HEK293T (cell line): ENCODE measurements at regions not wholly inside any gene's neighbourhood (a gene's known extent, or its start where the extent isn't known, plus 50 kb on each side); places are given as distances from the start of the nearest gene placed in this dataset.

Experiments
- CTCF ChIA-PET: fragments of 350-600 bp; formaldehyde crosslinking; extraction: SDS; loops from one replicate; lab custom pipeline; 2021; ENCODE audit warnings: antibody characterized with exemption, inconsistent platforms; lab: Yijun Ruan, JAX
- POLR2A ChIA-PET: fragments of 350-600 bp; formaldehyde crosslinking; extraction: SDS; loops from one replicate; lab custom pipeline; 2020; ENCODE audit warnings: antibody characterized with exemption, inconsistent platforms; lab: Yijun Ruan, JAX
- DNase-seq: peaks from one replicate; pipeline ENCODE4 v3.0.0; 2012; ENCODE audit warnings: mixed read lengths; ENCODE audit errors: extremely low spot score
- ARNT ChIP-seq: fragments of 450-650 bp; IDR thresholded peaks from 2 replicates; pipeline ENCODE4 v1.6.1; 2017; ENCODE audit warnings: mild to moderate bottlenecking
- BHLHE40 ChIP-seq: fragments of 450-650 bp; IDR thresholded peaks from 2 replicates; pipeline ENCODE4 v1.6.1; 2016; ENCODE audit warnings: mild to moderate bottlenecking, moderate library complexity, borderline replicate concordance
- CTBP1 ChIP-seq: fragments of 450-650 bp; IDR thresholded peaks from 2 replicates; pipeline ENCODE4 v1.6.1; 2016; ENCODE audit warnings: borderline replicate concordance
- ELF4 ChIP-seq: fragments of 450-650 bp; IDR thresholded peaks from 2 replicates; pipeline ENCODE4 v1.6.1; 2017; ENCODE audit warnings: antibody characterized with exemption
- FOXA1 ChIP-seq: fragments of 450-650 bp; IDR thresholded peaks from 2 replicates; pipeline ENCODE4 v1.6.1; 2016; ENCODE audit warnings: mild to moderate bottlenecking
- FOXK2 ChIP-seq: fragments of 450-650 bp; IDR thresholded peaks from 2 replicates; pipeline ENCODE4 v1.6.1; 2016; ENCODE audit warnings: mild to moderate bottlenecking
- FOXM1 ChIP-seq: fragments of 450-650 bp; IDR thresholded peaks from 2 replicates; pipeline ENCODE4 v1.6.1; 2017; ENCODE audit warnings: mild to moderate bottlenecking, borderline replicate concordance
- HDGF ChIP-seq: fragments of 450-650 bp; IDR thresholded peaks from 2 replicates; pipeline ENCODE4 v1.6.1; 2017; ENCODE audit warnings: antibody characterized with exemption, borderline replicate concordance
- L3MBTL2 ChIP-seq: fragments of 450-650 bp; conservative IDR thresholded peaks from 2 replicates; pipeline ENCODE4 v1.6.1; 2016; ENCODE audit warnings: mild to moderate bottlenecking
- LEF1 ChIP-seq: fragments of 450-650 bp; IDR thresholded peaks from 2 replicates; pipeline ENCODE4 v1.6.1; 2017; ENCODE audit warnings: mild to moderate bottlenecking, borderline replicate concordance
- NFRKB ChIP-seq: fragments of 450-650 bp; IDR thresholded peaks from 2 replicates; pipeline ENCODE4 v1.6.1; 2016; ENCODE audit warnings: mild to moderate bottlenecking, moderate library complexity
- SP1 ChIP-seq: fragments of 450-650 bp; IDR thresholded peaks from 2 replicates; pipeline ENCODE4 v1.6.1; 2017
- SUZ12 ChIP-seq: fragments of 450-650 bp; IDR thresholded peaks from 2 replicates; pipeline ENCODE4 v1.6.1; 2016; ENCODE audit warnings: mild to moderate bottlenecking
- TARDBP ChIP-seq: fragments of 450-650 bp; IDR thresholded peaks from 2 replicates; pipeline ENCODE4 v1.6.1; 2016
- ZNF384 ChIP-seq: fragments of 450-650 bp; IDR thresholded peaks from 2 replicates; pipeline ENCODE4 v1.6.1; 2016
- TF ChIP-seq, protein P1 (sequence below): fragments of 450-650 bp; IDR thresholded peaks from 2 replicates; pipeline ENCODE4 v1.6.1; 2016

DNA sequence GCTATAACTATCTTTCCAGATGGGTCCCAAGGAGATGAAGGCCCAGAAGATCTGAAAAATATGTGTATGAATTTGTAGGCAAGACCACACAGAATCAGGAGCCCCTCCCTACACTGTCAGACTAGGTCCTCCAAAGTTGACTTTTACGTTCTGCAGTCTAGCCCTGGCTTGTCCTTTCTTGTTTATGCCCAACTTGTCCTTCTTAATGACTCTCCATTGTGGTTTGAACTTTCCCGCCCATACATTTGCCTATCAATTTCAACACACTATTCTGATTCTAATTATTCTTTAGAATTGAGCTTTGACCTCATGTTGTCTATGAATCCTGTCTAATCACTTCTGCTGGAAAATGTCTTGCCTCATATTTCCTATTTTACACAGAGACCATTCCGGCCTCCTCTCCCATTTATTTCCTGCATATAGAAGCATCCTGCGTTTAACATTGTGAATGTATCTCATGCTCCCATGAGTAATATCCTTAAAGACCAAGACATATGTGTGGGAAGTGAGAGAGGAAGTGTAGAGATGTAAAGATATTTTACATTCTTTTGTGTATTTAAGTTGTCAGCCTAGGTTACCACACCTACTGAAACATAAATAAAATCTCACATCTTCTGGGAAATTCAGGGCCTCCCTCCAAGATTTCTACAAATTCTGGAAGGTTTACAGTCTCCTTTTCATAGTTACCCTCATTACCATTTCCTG, 348.3 kb downstream of the BCKDHB start:
- DNase-seq = no peak
- TF ChIP-seq BHLHE40 (no peak), LEF1 (no peak), TARDBP (no peak), FOXK2 (no peak), ARNT (no peak), FOXA1 (no peak), CTBP1 (no peak), HDGF (no peak), SP1 (no peak), SUZ12 (no peak)
- TF ChIP-seq, protein P1, sequence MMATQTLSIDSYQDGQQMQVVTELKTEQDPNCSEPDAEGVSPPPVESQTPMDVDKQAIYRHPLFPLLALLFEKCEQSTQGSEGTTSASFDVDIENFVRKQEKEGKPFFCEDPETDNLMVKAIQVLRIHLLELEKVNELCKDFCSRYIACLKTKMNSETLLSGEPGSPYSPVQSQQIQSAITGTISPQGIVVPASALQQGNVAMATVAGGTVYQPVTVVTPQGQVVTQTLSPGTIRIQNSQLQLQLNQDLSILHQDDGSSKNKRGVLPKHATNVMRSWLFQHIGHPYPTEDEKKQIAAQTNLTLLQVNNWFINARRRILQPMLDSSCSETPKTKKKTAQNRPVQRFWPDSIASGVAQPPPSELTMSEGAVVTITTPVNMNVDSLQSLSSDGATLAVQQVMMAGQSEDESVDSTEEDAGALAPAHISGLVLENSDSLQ = no peak
- ChIA-PET CTCF (no interaction called here), POLR2A (no interaction called here)

DNA sequence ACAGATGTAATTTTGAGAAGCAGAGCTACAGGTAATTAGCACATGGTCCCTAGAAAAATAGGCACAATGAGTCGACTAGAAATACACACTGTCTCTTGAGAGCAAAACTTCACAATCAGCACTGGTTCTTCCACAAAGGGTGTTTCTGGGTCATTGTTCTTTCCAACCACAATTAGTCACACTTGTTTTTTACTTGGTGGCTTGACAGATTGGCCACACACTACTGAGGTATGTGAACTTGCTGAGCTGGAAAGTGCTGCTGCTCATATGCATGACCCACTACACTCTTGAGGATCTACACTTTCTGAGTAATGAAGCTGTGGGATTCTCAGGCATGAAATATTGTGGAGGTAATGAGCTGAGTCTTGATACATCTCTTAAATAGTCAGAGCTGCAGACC, 347.7 kb downstream of the BCKDHB start:
- TF ChIP-seq FOXA1 (no peak), L3MBTL2 (no peak), SP1 (no peak), HDGF (no peak), BHLHE40 (no peak), ZNF384 (no peak), FOXK2 (no peak), FOXM1 (no peak), LEF1 (no peak), ARNT (no peak), SUZ12 (no peak), TARDBP (no peak), CTBP1 (no peak)
- TF ChIP-seq, protein P1 = no peak
- POLR2A ChIA-PET = no interaction called here
- CTCF ChIA-PET = no interaction called here
- no peak for DNase-seq

DNA sequence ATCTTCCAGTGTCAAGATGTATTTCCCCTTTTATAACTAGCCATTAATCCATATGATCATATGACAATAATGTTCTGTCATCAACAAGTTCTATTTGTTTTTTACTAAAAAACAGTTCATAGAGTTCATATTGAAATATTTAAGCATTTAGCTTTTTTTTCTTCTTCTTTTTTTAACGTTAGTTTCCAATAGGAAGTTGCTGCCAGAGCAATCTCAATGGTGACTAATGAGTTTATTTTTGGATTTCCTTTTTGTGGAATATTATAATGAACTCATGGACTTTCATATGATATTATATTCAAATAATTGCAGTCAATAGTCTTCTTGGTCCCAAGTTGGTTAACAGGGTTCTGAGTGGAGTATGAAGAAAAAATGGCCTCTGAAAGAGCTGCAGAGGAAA, 343.3 kb downstream of the BCKDHB start:
- no peak for DNase-seq
- TF ChIP-seq FOXA1 = no peak
- no peak for TF ChIP-seq CTBP1
- no peak for TF ChIP-seq LEF1
- no peak for TF ChIP-seq TARDBP
- TF ChIP-seq ZNF384 = no peak
- no peak for TF ChIP-seq FOXK2
- TF ChIP-seq HDGF = no peak
- TF ChIP-seq SUZ12 = no peak
- TF ChIP-seq, protein P1 = no peak
- no peak for TF ChIP-seq SP1
- no peak for TF ChIP-seq ELF4
- TF ChIP-seq L3MBTL2 = no peak
- TF ChIP-seq BHLHE40 = no peak
- CTCF ChIA-PET = no interaction called here
- POLR2A ChIA-PET = no interaction called here

DNA sequence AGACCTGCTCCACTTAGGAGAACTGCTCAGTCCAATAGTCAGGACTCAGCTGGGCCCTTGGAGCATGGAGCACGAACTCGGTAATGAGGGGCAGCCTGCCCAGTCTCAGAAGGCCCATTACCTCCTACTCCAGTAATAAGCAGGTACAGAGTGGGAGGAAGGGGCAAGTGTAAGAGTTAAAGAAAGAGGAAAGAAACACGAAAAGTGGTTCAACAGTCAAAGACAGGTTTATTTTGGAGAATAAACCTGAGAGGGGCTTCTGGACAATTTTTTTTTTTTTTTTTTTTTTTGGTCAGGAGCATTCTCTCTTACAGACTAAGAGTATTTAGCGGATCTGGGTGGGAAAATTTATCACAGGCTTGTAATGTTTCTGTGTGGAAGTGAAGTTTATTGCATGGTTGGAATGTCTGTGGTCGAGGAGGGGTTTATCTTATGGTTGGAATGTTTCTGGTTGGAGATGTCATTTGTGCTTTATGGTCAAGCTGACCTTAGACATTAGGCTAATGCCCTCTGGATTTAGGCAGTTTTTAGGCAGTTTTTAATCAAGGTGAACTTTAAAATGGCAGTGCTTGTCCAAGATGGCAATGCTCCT, 340.1 kb downstream of the BCKDHB start:
- DNase-seq = no peak
- CTCF ChIA-PET = no interaction called here
- TF ChIP-seq FOXK2 (no peak), ARNT (no peak), BHLHE40 (no peak)
- TF ChIP-seq, protein P1 = no peak
- POLR2A ChIA-PET = no interaction called here

DNA sequence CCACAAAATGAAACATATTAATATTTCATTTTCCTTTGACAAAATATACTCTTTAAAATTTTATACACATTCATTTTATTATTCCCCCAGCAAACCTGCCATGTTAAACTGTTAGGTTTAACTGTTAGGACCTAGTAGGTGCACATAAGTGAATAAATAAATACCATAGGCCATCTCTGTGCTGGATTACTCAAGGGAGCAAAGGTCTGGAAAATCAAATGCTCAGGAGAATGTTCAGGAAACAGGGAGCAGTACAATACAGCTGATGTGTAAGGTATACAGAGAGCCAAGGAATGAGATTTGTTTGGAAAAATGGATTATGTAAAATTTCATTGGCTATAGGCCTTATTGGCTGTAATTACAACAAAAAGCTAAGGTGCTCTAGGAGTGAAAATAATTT, 339.3 kb downstream of the BCKDHB start:
- CTCF ChIA-PET = no interaction called here
- POLR2A ChIA-PET = no interaction called here
- TF ChIP-seq ARNT = no peak
- no peak for TF ChIP-seq FOXK2
- no peak for TF ChIP-seq BHLHE40
- TF ChIP-seq, protein P1 = no peak
- no peak for TF ChIP-seq CTBP1
- no peak for TF ChIP-seq NFRKB
- TF ChIP-seq SUZ12 = no peak
- TF ChIP-seq HDGF = no peak
- no peak for TF ChIP-seq FOXA1
- TF ChIP-seq SP1 = no peak
- DNase-seq = no peak
